ENCODE measurements at regions not wholly inside any gene's neighbourhood (a gene's known extent, or its start where the extent isn't known, plus 50 kb on each side); places are given as distances from the start of the nearest gene placed in this dataset.

DNA sequence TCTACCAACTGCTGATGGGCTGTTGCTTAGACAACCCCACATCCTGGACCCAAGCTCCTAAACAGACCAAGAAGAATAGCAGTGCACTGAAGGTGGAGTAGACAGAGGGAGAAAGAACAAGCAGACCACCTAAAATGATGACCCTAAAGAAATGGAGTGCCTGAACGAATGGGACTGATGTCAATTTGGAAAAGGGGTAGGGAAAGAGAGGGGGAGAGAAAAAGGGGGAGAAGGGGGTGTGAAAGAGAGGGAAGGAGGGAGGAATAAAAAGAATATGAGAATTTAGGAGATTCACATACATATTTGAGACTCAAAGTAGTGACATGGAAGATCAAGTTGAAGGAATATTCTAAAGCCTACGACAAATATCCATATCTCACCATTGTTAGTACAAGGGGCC, 144.4 kb upstream of the DUSP10 start:
- intact Hi-C loops (cut with DNase I; ENCODE audit: low total_unique reads) = no loop called here
- no peak overlapping the region for H3K4me3 ChIP-seq (ENCODE audit: low read depth, poor library complexity, severe bottlenecking)
- TF ChIP-seq, protein P1, sequence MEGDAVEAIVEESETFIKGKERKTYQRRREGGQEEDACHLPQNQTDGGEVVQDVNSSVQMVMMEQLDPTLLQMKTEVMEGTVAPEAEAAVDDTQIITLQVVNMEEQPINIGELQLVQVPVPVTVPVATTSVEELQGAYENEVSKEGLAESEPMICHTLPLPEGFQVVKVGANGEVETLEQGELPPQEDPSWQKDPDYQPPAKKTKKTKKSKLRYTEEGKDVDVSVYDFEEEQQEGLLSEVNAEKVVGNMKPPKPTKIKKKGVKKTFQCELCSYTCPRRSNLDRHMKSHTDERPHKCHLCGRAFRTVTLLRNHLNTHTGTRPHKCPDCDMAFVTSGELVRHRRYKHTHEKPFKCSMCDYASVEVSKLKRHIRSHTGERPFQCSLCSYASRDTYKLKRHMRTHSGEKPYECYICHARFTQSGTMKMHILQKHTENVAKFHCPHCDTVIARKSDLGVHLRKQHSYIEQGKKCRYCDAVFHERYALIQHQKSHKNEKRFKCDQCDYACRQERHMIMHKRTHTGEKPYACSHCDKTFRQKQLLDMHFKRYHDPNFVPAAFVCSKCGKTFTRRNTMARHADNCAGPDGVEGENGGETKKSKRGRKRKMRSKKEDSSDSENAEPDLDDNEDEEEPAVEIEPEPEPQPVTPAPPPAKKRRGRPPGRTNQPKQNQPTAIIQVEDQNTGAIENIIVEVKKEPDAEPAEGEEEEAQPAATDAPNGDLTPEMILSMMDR (IDR thresholded peaks at IDR 0.05) = no peak
- no peak for TF ChIP-seq POLR2A (IDR thresholded peaks at IDR 0.05)
- DNase-seq (ENCODE audit: low spot score in 2 of 2) = no peak
- WGBS, 2 donors = 93 to 96% methylated on average over 2 of the region's 2 CpGs

DNA sequence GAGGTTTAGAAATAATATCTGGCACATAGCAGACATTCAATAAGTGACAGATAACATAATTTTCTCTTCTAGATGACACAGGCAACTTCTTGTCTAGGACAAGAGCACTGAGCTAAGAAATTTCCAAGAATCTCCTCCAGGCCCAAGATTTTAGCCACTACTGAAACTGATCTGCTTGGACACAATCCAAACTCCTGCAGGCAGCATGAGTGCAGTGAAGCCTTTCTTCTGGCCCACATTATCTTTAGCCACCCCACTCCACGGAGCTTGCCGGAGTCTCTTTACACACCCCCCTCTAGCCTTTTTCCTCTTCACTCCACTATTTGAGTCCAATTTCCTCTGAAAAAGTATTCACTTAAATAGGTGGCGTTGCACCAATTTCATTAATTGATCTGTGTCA, 142.9 kb upstream of the DUSP10 start:
- no peak for DNase-seq (ENCODE audit: low spot score in 2 of 2)
- no peak overlapping the region for H3K4me3 ChIP-seq (ENCODE audit: low read depth, poor library complexity, severe bottlenecking)
- 75 to 76% methylated on average over 3 of the region's 3 CpGs for WGBS, 2 donors
- intact Hi-C loops (cut with DNase I; ENCODE audit: low total_unique reads) = no loop called here
- TF ChIP-seq POLR2A (IDR thresholded peaks at IDR 0.05) = no peak
- TF ChIP-seq, protein P1 (IDR thresholded peaks at IDR 0.05) = no peak

DNA sequence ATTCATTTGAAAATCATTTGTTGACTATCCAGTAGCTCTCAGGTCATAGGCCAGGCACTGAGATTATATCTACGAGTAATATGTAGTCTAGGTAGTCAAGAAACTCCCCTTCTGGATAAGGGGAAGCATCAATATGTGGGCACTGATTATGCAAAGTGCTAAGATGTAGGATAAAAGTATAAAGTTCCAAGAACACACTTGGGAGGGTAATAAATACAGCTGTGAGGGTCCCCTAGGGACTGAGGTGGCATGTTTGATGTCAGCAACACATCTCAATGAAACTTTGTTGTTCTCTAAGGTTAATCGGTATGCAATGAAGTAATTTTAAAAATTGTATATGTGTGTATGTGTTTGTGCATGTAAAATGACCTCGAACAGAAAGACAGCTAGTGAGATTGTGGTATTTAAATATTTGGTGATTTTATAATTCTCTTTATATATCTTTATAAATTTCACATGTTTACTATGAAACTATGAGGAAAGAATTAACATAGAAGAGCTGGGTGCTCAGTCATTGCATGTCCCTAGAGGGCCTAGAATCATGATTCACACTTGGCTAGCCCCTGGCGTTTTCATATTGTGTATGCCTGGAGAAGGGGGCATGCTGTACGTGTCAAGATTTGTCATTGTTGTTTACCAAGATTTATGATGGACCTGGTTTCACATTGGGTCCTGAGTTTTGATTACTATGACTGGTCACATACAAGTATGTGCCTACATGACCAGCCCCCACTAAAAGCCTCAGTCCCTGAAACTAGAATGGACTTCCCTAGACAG, 140.1 kb upstream of the DUSP10 start:
- no peak overlapping the region for H3K4me3 ChIP-seq (ENCODE audit: low read depth, poor library complexity, severe bottlenecking)
- intact Hi-C loops (cut with DNase I; ENCODE audit: low total_unique reads) = no loop called here
- no peak for DNase-seq (ENCODE audit: low spot score in 2 of 2)
- TF ChIP-seq, protein P1 (IDR thresholded peaks at IDR 0.05) = no peak
- no peak for TF ChIP-seq POLR2A (IDR thresholded peaks at IDR 0.05)
- 82 to 85% methylated on average over 5 of the region's 5 CpGs for WGBS, 2 donors

DNA sequence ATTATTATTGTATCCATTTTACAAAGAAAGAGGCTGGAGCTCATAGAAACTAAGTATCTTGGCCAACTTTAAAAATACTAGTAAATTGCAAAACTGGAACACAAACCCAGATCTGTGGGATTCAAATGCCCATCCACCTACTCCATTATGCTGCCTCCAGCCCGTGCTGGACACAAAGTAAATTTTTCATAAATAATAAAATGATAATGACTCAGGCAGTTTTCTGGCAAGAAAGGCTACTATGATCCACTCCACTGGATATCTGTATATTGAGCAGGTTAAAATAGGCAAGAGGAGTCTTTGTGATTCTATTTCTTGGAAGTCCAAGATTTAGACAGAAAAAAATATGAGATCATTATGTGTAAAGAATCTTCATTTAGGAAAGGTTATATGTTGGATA, 138.3 kb upstream of the DUSP10 start:
- no peak for DNase-seq (ENCODE audit: low spot score in 2 of 2)
- no peak overlapping the region for H3K4me3 ChIP-seq (ENCODE audit: low read depth, poor library complexity, severe bottlenecking)

DNA sequence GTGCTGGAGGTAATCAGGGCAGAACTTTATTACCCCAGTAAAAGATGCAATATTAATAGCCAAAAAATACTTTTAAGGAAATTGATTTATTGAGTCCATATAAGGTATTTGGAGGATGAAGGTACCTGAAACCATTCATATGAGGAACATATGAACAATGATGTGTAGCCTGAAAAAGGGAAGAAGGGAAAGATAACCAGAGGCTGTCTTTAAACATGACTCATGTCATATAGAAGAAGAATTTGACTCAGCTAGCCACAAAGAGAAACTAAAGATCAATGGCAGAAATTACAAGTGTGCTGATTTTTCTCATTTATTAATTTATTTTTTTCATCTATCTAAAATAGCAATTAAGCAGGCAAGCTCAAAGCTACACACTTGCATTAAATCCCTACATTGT, 136.2 kb upstream of the DUSP10 start:
- no peak for DNase-seq (ENCODE audit: low spot score in 2 of 2)
- intact Hi-C loops (cut with DNase I; ENCODE audit: low total_unique reads) = no loop called here
- TF ChIP-seq, protein P1 (IDR thresholded peaks at IDR 0.05) = no peak
- no peak for TF ChIP-seq POLR2A (IDR thresholded peaks at IDR 0.05)
- no peak overlapping the region for H3K4me3 ChIP-seq (ENCODE audit: low read depth, poor library complexity, severe bottlenecking)

More for the DNA sequence above, 138.3 kb upstream of the DUSP10 start:
- WGBS, 2 donors = 42 to 43% methylated on average over 1 of the region's 1 CpG
- intact Hi-C loops (cut with DNase I; ENCODE audit: low total_unique reads) = no loop called here
- TF ChIP-seq, protein P1 (IDR thresholded peaks at IDR 0.05) = no peak

DNA sequence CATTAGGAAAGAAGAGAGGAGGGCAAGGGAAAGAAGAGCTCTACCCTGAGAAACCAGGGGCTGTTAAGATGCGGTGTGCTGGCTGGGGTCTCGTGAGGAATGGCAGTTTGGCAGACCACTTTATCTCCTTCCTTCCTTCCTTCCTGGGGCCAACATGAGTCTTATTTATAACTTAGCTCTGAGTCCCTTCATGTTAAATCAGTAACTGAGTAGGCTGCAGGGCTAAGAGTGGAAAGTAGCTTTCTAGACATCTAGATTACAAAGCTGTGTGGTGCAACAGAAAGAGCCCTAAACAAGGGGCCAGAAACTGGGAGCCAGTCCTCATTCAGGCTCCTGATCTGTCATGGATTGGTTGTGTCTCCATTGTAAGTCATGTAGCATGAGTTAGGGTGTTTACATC, 135.4 kb upstream of the DUSP10 start:
- 76 to 79% methylated on average over 2 of the region's 2 CpGs for WGBS, 2 donors
- intact Hi-C loops (cut with DNase I; ENCODE audit: low total_unique reads) = no loop called here
- DNase-seq (ENCODE audit: low spot score in 2 of 2) = no peak
- TF ChIP-seq POLR2A (IDR thresholded peaks at IDR 0.05) = no peak
- TF ChIP-seq, protein P1 (IDR thresholded peaks at IDR 0.05) = no peak
- no peak overlapping the region for H3K4me3 ChIP-seq (ENCODE audit: low read depth, poor library complexity, severe bottlenecking)
